ENCODE measurements at regions not wholly inside any gene's neighbourhood (a gene's known extent, or its start where the extent isn't known, plus 50 kb on each side); places are given as distances from the start of the nearest gene placed in this dataset.

DNA sequence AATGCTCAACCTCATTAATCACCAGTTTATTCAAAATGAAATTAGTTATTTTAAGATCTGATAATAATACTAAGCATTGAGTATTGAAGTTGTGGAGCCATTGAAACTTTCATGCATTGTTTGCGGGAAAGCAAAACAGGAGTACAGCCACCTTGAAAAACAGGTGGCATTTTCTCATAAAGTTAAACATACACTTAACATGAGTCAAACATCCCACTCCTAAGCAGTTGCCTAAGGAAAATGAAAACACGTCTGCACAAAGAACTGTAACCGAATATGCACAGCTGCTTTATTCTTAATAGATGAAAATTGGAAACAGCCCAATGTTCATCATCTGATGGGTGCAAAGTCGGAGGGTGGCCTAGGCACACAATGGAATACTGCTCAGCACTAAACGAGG is 177.3 kb downstream of the IRX2 start:
- no peak for FAIRE-seq
- WGBS, 2 donors = 19 to 22% methylated on average over 5 of the region's 5 CpGs

DNA sequence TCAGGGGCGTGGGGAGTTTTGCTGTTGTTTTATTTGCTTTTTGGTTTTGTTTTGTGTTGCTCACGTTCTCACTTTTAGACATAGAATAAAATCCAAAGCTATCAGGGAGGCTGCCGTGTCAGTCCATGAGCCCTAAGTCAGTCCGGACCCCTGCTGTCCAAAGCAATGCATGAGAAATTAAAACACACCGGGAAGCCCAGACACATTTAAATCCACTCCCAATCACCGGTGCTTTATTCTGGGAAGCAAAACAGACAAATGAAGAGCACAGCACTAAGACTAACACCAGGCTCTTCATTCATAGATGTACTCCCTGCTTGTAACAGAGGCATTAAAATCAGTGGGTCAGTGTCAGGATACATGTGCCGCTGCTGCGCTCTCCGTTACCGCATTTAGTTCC is 180.9 kb downstream of the IRX2 start:
- TF ChIP-seq, protein P1, sequence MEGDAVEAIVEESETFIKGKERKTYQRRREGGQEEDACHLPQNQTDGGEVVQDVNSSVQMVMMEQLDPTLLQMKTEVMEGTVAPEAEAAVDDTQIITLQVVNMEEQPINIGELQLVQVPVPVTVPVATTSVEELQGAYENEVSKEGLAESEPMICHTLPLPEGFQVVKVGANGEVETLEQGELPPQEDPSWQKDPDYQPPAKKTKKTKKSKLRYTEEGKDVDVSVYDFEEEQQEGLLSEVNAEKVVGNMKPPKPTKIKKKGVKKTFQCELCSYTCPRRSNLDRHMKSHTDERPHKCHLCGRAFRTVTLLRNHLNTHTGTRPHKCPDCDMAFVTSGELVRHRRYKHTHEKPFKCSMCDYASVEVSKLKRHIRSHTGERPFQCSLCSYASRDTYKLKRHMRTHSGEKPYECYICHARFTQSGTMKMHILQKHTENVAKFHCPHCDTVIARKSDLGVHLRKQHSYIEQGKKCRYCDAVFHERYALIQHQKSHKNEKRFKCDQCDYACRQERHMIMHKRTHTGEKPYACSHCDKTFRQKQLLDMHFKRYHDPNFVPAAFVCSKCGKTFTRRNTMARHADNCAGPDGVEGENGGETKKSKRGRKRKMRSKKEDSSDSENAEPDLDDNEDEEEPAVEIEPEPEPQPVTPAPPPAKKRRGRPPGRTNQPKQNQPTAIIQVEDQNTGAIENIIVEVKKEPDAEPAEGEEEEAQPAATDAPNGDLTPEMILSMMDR (IDR thresholded peaks at IDR 0.05) = no peak
- WGBS, 2 donors = 54 to 66% methylated on average over 10 of the region's 10 CpGs
- intact Hi-C loops (cut with DNase I) = no loop called here

More for the DNA sequence above, 177.3 kb downstream of the IRX2 start:
- peaks cover 0 to 6% (median 4%) of the 10 kb centered on the region in 3 donors for H3K4me1 ChIP-seq
- TF ChIP-seq, protein P1 (IDR thresholded peaks at IDR 0.05) = no peak
- no peak overlapping the region for H3K27ac ChIP-seq
- H3K4me3 ChIP-seq = no peak overlapping the region
- intact Hi-C loops (cut with DNase I) = no loop called here
- no peaks in the 10 kb centered on the region for H3K9me3 ChIP-seq
- peak in 3 of 4 donors; percentile 56 to 78 (median 70) for ATAC-seq
- no peaks in the 10 kb centered on the region for H3K27me3 ChIP-seq
- DNase-seq = no peak
- H3K36me3 ChIP-seq = no peaks in the 10 kb centered on the region

DNA sequence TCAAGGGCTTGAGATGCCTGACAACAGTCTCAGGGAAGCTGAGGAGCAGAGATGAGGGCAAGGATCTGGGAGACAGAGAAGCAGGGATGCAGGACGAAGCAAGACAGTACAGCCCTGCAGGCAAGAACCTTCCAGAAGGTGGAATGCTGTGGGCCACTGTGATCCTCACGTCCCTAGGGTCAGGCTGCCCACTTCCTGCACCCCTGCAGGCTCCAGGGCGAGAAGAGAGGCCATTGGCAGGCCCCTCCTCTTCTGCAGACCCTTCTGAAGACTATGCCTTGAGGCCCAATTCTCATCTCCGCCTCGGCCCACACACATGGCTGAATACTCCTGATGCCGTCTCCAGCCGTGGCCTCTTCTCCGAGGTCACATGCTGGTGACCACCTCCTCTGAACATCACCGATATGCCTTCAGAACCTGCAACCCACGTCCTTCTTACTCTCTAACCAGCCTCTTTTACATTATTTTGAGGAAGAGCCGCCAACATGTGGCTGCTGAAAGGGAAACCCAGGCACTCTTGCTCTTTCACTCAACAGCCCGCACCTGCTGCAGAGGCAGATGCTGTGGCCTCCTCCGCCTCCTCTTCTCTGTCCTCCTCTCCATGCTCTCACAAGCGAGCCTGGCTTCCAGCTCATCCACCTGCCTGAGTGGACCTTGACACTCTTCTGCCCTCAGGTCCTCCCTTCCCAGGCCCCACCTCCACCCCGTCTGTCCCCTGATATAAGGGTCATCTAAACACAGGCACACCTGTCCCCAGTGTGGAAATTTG is 181.5 kb downstream of the IRX2 start:
- 74 to 79% methylated on average over 15 of the region's 15 CpGs for WGBS, 2 donors
- no peak overlapping the region for H3K4me3 ChIP-seq
- peaks cover 0 to 6% (median 4%) of the 10 kb centered on the region in 3 donors for H3K4me1 ChIP-seq
- ATAC-seq = no peak
- no peak for FAIRE-seq
- H3K36me3 ChIP-seq = no peaks in the 10 kb centered on the region
- TF ChIP-seq, protein P1 (IDR thresholded peaks at IDR 0.05) = no peak
- DNase-seq = no peak
- H3K27ac ChIP-seq = no peak overlapping the region
- H3K27me3 ChIP-seq = no peaks in the 10 kb centered on the region
- no peaks in the 10 kb centered on the region for H3K9me3 ChIP-seq
- intact Hi-C loops (cut with DNase I) = no loop called here

More for the DNA sequence above, 180.9 kb downstream of the IRX2 start:
- FAIRE-seq (no peak), DNase-seq (no peak), ATAC-seq (no peak)
- H3K27ac ChIP-seq = no peak overlapping the region
- no peaks in the 10 kb centered on the region for H3K36me3 ChIP-seq
- H3K4me3 ChIP-seq = no peak overlapping the region
- H3K27me3 ChIP-seq = no peaks in the 10 kb centered on the region
- H3K4me1 ChIP-seq = peaks cover 0 to 6% (median 4%) of the 10 kb centered on the region in 3 donors
- H3K9me3 ChIP-seq = no peaks in the 10 kb centered on the region

DNA sequence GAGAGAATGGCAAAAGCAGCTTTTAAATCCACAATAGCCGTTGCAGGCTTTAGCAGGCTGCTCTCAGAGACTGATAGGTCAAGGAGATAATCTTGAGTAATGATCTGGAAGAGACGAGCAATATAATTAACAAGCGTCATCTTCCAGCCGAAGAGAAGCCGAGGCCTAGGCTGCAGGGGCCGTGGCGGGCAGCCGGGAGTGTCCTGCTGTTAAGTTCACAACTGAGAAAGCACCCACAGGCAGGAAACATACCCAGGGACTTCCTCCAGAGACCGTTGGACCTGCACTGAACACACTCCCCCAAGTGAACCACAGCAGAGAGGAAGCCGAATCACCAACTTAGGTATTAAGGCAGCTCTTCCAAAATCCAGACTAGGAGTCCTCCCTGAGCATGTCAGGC is 182.3 kb downstream of the IRX2 start:
- Histone ChIP-seq H3K9me3 (no peaks in the 10 kb centered on the region), H3K36me3 (no peaks in the 10 kb centered on the region), H3K4me1 (peaks cover 0 to 6% (median 3%) of the 10 kb centered on the region in 3 donors), H3K27ac (no peak overlapping the region), H3K27me3 (no peaks in the 10 kb centered on the region), H3K4me3 (no peak overlapping the region)
- TF ChIP-seq, protein P1 (IDR thresholded peaks at IDR 0.05) = no peak
- ATAC-seq = no peak
- 59 to 74% methylated on average over 10 of the region's 10 CpGs for WGBS, 2 donors
- no peak for FAIRE-seq
- no peak for DNase-seq
- intact Hi-C loops (cut with DNase I) = no loop called here

DNA sequence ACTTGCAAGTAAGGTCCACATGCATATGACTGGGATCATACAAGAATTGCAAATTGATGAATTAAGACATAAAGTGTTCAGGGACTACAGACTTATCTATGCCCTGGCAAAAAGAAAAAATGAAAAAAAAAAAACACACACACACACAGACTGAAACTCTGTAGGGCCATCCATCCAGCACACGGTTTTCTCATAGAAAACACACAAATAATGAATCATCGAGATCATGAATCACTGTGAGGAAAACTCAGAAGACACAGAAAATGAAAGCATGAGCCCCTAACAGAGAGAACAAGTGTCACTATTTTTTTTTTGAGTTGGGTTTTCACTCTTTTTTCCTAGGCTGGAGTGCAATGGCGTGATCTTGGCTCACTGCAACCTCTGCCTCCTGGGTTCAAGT is 185.2 kb downstream of the IRX2 start:
- ATAC-seq (no peak), DNase-seq (no peak), FAIRE-seq (no peak)
- no peak overlapping the region for H3K27ac ChIP-seq
- TF ChIP-seq, protein P1 (IDR thresholded peaks at IDR 0.05) = no peak
- H3K27me3 ChIP-seq = no peaks in the 10 kb centered on the region
- no peaks in the 10 kb centered on the region for H3K9me3 ChIP-seq
- no peak overlapping the region for H3K4me3 ChIP-seq
- no peaks in the 10 kb centered on the region for H3K4me1 ChIP-seq
- 58 to 66% methylated on average over 3 of the region's 3 CpGs for WGBS, 2 donors
- H3K36me3 ChIP-seq = no peaks in the 10 kb centered on the region
- intact Hi-C loops (cut with DNase I) = no loop called here
